ENCODE measurements at regions not wholly inside any gene's neighbourhood (a gene's known extent, or its start where the extent isn't known, plus 50 kb on each side); places are given as distances from the start of the nearest gene placed in this dataset.

- DNase-seq: no peak
Measured at GRCh38 chr10:44020322-44021111, 364.4 kb downstream of the CXCL12 start.

GRCh38 chr10:44017483-44018145, 367.3 kb downstream of the CXCL12 start:
- DNase-seq: no peak

GRCh38 chr10:44016589-44017482, 368.1 kb downstream of the CXCL12 start:
- no peak for DNase-seq

GRCh38 chr10:44015702-44016500, 367.2 kb upstream of the ZNF32 start:
- no peak for DNase-seq

GRCh38 chr10:44014644-44015250, 366.1 kb upstream of the ZNF32 start:
- no peak for DNase-seq

GRCh38 chr10:44013981-44014380, 365.3 kb upstream of the ZNF32 start:
- no peak for DNase-seq

GRCh38 chr10:44012921-44013320, 364.2 kb upstream of the ZNF32 start:
- no peak for DNase-seq

GRCh38 chr10:44011603-44011981, 362.9 kb upstream of the ZNF32 start:
- no peak for DNase-seq

- no peak for DNase-seq
Measured at GRCh38 chr10:44010873-44011602, 362.4 kb upstream of the ZNF32 start.

GRCh38 chr10:44009891-44010632, 361.4 kb upstream of the ZNF32 start:
- no peak for DNase-seq

GRCh38 chr10:44008917-44009709, 360.4 kb upstream of the ZNF32 start:
- no peak for DNase-seq

GRCh38 chr10:44008270-44008916, 359.7 kb upstream of the ZNF32 start:
- no peak for DNase-seq

- no peak for DNase-seq
Measured at GRCh38 chr10:44006771-44007170, 358.1 kb upstream of the ZNF32 start.

GRCh38 chr10:44005788-44006099, 357.1 kb upstream of the ZNF32 start:
- DNase-seq: no peak

- no peak for DNase-seq
Measured at GRCh38 chr10:44004913-44005787, 356.5 kb upstream of the ZNF32 start.

GRCh38 chr10:43998021-43998809, 349.5 kb upstream of the ZNF32 start:
- no peak for DNase-seq

GRCh38 chr10:43997330-43997729, 348.6 kb upstream of the ZNF32 start:
- no peak for DNase-seq

GRCh38 chr10:43994539-43994938, 345.9 kb upstream of the ZNF32 start:
- no peak for DNase-seq

Measured in NCI-H1694 (cell line).